DND-41 (cell line): ENCODE measurements at regions not wholly inside any gene's neighbourhood (a gene's known extent, or its start where the extent isn't known, plus 50 kb on each side); places are given as distances from the start of the nearest gene placed in this dataset.

Experiments
- EZH2 ChIP-seq: IDR thresholded peaks from 3 replicates; pipeline ENCODE4 v1.6.1; 2012; ENCODE audit warnings: borderline replicate concordance, low read depth, mild to moderate bottlenecking, moderate library complexity, low read length, inconsistent platforms; ENCODE audit not compliant: severe bottlenecking
- TF ChIP-seq, protein P1 (sequence below): IDR thresholded peaks from 2 replicates; pipeline ENCODE4 v1.5.1; 2012; ENCODE audit warnings: borderline replicate concordance, low read length, moderate library complexity, mild to moderate bottlenecking; ENCODE audit not compliant: poor library complexity, severe bottlenecking; ENCODE audit errors: extremely low read depth

DNA sequence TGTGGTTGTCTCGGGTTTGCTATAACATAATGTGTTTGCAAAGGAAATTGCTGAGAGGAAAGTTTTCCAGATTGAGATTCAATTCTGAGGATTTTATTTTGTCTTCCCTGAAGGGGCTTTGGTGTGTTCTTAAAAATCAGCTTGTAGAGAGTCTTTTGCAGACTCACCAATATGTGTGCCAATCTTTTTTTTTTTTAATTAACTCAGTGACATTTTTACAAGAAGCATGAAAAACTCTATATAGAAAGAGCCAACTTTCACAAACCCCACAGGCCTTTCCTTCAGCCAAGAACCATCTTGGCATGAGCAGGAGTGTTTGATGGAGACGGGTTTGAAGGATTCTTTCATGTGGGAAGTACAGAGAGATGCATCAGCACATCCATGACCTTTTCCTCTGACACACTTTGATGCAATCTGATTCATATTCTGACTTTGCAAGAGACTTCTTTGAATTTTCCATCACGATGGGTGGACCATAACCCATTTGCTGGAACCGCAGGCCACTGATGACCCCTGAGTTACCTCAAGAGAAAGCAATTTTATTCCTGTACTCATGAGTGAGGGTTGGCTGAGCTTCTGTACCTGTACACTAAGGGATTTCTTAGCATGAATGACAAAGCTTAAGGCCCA lies 892.6 kb downstream of the XPNPEP1 start:
- TF ChIP-seq, protein P1, sequence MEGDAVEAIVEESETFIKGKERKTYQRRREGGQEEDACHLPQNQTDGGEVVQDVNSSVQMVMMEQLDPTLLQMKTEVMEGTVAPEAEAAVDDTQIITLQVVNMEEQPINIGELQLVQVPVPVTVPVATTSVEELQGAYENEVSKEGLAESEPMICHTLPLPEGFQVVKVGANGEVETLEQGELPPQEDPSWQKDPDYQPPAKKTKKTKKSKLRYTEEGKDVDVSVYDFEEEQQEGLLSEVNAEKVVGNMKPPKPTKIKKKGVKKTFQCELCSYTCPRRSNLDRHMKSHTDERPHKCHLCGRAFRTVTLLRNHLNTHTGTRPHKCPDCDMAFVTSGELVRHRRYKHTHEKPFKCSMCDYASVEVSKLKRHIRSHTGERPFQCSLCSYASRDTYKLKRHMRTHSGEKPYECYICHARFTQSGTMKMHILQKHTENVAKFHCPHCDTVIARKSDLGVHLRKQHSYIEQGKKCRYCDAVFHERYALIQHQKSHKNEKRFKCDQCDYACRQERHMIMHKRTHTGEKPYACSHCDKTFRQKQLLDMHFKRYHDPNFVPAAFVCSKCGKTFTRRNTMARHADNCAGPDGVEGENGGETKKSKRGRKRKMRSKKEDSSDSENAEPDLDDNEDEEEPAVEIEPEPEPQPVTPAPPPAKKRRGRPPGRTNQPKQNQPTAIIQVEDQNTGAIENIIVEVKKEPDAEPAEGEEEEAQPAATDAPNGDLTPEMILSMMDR: no peak
- TF ChIP-seq EZH2: no peak
